Colonic mucosa (tissue), 4 donors: ENCODE measurements at regions not wholly inside any gene's neighbourhood (a gene's known extent, or its start where the extent isn't known, plus 50 kb on each side); places are given as distances from the start of the nearest gene placed in this dataset.

Experiments used
- DNase-seq: peaks from one replicate; pipeline ENCODE4 v3.0.0-alpha.2; 2020
- H3K27ac ChIP-seq: fragments of 200-600 bp; one replicate; pipeline ENCODE4 v1.8.0; 2021
- H3K27me3 ChIP-seq: fragments of 200-600 bp; one replicate; pipeline ENCODE4 v1.8.0; 2021
- H3K36me3 ChIP-seq: fragments of 200-600 bp; one replicate; pipeline ENCODE4 v1.8.0; 2021
- H3K4me1 ChIP-seq: fragments of 200-600 bp; one replicate; pipeline ENCODE4 v1.8.0; 2021; ENCODE audit warnings: mild to moderate bottlenecking
- H3K4me3 ChIP-seq: fragments of 200-600 bp; one replicate; pipeline ENCODE4 v1.8.0; 2021
- H3K9ac ChIP-seq, 2 donors: one replicate each; pipeline ENCODE4 v1.7.0; 2013; ENCODE audit warnings: control low read depth in 2 of 2, low read depth in 2 of 2, low read length in 2 of 2
- H3K9me3 ChIP-seq: fragments of 200-600 bp; one replicate; pipeline ENCODE4 v1.8.0; 2021
- intact Hi-C: fragments of 100-400 bp; cut with DNase I; formaldehyde crosslinking; loops from one replicate; pipeline ENCODE4 v1.14.1; 2022
- TF ChIP-seq, protein P1 (sequence below): fragments of 200-600 bp; IDR thresholded peaks from one replicate; pipeline ENCODE4 v1.8.0; 2022; ENCODE audit warnings: antibody characterized with exemption, mild to moderate bottlenecking
- donor health status: healthy.
- donor health status: DM: no; HTN: no; CAD: no.
- donor health status: DM: no; HTN: no; CAD: no.

DNA sequence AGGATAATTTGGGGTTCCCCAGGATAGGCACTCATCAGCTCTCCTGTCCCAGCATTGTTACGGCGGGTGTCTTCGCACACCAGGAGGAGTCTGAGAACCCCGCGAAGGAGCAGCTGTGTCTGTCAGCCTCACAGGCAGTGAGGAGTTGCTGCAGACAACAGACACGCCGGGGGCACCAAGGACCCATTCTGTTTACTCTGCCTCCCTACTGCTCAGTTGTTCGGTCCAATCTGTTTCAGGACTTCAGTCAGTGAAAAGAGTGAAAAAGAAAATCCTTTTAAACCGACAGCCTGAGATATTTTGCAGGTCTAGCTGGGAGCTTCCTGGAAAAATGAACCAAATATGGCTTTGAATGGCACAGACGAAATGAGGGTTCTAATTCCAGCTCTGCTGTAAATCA lies 288.4 kb downstream of the OMA1 start:
- no peaks in the 10 kb centered on the region for H3K27me3 ChIP-seq
- no peak overlapping the region for H3K27ac ChIP-seq
- intact Hi-C loops: no loop called here
- H3K4me3 ChIP-seq: no peak overlapping the region
- no peak overlapping the region for H3K9ac ChIP-seq
- no peaks in the 10 kb centered on the region for H3K36me3 ChIP-seq
- DNase-seq: no peak
- H3K4me1 ChIP-seq: no peaks in the 10 kb centered on the region
- H3K9me3 ChIP-seq: no peaks in the 10 kb centered on the region
- TF ChIP-seq, protein P1, sequence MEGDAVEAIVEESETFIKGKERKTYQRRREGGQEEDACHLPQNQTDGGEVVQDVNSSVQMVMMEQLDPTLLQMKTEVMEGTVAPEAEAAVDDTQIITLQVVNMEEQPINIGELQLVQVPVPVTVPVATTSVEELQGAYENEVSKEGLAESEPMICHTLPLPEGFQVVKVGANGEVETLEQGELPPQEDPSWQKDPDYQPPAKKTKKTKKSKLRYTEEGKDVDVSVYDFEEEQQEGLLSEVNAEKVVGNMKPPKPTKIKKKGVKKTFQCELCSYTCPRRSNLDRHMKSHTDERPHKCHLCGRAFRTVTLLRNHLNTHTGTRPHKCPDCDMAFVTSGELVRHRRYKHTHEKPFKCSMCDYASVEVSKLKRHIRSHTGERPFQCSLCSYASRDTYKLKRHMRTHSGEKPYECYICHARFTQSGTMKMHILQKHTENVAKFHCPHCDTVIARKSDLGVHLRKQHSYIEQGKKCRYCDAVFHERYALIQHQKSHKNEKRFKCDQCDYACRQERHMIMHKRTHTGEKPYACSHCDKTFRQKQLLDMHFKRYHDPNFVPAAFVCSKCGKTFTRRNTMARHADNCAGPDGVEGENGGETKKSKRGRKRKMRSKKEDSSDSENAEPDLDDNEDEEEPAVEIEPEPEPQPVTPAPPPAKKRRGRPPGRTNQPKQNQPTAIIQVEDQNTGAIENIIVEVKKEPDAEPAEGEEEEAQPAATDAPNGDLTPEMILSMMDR: no peak

DNA sequence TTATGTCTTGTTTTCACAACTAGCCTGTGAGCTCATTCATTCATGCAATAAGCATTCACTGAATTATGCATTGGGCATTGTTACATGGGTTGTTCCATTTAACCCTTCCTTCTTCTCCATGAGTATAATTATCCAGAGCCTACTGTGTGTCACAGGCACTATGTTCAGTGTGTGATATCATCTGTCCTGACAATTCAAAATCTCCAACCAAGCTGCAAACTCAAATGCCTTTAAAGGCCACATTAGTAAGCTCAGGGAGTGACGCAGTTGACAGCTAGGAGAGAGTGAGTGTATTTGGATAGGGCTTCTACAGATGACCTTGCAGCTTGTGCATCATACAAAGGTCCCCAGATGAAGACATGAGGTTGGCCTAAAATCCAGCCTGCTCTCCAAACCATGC lies 289.5 kb downstream of the OMA1 start:
- Histone ChIP-seq H3K9ac (no peak overlapping the region), H3K27ac (no peak overlapping the region), H3K9me3 (no peaks in the 10 kb centered on the region), H3K27me3 (no peaks in the 10 kb centered on the region), H3K4me1 (no peaks in the 10 kb centered on the region), H3K4me3 (no peak overlapping the region), H3K36me3 (no peaks in the 10 kb centered on the region)
- no peak for DNase-seq
- TF ChIP-seq, protein P1: no peak
- intact Hi-C loops: no loop called here

DNA sequence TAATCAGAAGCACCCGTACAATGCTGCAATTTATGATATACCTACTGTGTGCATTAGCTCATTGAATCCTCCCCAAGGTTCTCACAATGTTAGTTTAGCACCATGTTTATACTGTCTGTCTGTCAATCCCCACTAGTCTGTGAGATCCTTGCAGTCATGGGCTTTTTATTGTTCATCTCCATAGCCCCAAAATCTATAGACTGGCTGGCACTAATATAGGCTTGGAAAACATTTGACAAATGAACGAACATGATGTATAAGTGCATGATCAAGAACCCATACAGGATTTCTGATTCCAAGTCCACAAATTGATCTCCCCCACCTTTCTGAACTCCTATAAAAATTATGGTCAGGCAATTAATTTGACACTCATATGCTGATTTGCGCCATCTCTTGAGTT lies 290.0 kb downstream of the OMA1 start:
- intact Hi-C loops: no loop called here
- TF ChIP-seq, protein P1: no peak

DNA sequence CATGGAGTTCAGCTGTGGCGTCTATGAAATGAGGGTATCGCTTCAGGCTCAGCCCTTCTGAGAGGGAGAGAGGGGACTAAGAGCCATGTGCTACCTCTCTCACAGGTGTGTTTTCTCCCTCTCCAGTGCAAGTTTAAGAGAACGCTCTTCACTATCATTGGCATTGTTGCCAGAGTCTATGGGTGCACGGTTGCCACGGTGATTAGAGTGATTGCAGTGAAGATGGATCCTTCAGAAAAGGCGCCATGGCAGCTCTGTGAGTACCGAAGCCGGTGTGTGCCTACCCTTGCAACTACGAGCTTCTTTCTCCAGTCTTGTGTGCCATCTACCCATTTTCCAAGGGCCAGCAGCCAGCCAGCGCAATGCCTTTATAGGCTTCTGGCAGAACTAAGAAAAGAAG lies 290.5 kb downstream of the OMA1 start:
- TF ChIP-seq, protein P1: no peak
- no peak overlapping the region for H3K9ac ChIP-seq
- no peak overlapping the region for H3K4me3 ChIP-seq
- no peak overlapping the region for H3K27ac ChIP-seq
- H3K4me1 ChIP-seq: no peaks in the 10 kb centered on the region
- no peak for DNase-seq
- no peaks in the 10 kb centered on the region for H3K9me3 ChIP-seq
- H3K27me3 ChIP-seq: no peaks in the 10 kb centered on the region
- no peaks in the 10 kb centered on the region for H3K36me3 ChIP-seq
- intact Hi-C loops: no loop called here

More for the DNA sequence above, 290.0 kb downstream of the OMA1 start:
- Histone ChIP-seq H3K36me3 (no peaks in the 10 kb centered on the region), H3K4me3 (no peak overlapping the region), H3K4me1 (no peaks in the 10 kb centered on the region), H3K27me3 (no peaks in the 10 kb centered on the region), H3K27ac (no peak overlapping the region), H3K9ac (no peak overlapping the region), H3K9me3 (no peaks in the 10 kb centered on the region)
- no peak for DNase-seq

DNA sequence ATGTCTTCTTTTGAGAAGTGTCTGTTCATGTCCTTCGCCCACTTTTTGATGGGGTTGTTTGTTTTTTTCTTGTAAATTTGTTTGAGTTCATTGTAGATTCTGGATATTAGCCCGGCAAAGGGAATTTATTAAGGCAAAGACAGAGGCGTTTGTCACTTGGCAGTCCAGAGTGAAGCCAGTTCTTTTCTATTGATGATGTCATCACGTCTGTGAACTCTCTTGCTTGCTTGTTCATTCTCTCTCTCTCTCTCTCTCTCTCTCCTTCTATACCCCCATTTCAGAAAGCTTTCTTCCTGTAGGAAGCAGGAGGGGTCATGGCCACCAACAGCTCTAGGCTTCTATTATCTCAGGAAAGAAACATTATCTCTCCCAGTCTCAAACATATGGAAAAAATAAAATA lies 291.3 kb downstream of the OMA1 start:
- intact Hi-C loops: no loop called here
- H3K36me3 ChIP-seq: no peaks in the 10 kb centered on the region
- no peak for DNase-seq

More for the DNA sequence above, 291.3 kb downstream of the OMA1 start:
- H3K27ac ChIP-seq: no peak overlapping the region
- TF ChIP-seq, protein P1: no peak
- no peak overlapping the region for H3K4me3 ChIP-seq
- no peaks in the 10 kb centered on the region for H3K9me3 ChIP-seq
- no peaks in the 10 kb centered on the region for H3K4me1 ChIP-seq
- no peak overlapping the region for H3K9ac ChIP-seq
- peaks cover 2% of the 10 kb centered on the region for H3K27me3 ChIP-seq
